ENCODE measurements at regions not wholly inside any gene's neighbourhood (a gene's known extent, or its start where the extent isn't known, plus 50 kb on each side); places are given as distances from the start of the nearest gene placed in this dataset.
"Not testable (repeated sequence)": the region's sequence is repeated elsewhere in the genome, so short reads cannot be mapped to it uniquely, and the experiment has no call there.

GRCh38 chr10:9334270-9334669 is 1279.8 kb downstream of the GATA3 start:
- DNase-seq: no peak

- DNase-seq: no peak
Observed at GRCh38 chr10:9339716-9340115, 1285.2 kb downstream of the GATA3 start.

DNA sequence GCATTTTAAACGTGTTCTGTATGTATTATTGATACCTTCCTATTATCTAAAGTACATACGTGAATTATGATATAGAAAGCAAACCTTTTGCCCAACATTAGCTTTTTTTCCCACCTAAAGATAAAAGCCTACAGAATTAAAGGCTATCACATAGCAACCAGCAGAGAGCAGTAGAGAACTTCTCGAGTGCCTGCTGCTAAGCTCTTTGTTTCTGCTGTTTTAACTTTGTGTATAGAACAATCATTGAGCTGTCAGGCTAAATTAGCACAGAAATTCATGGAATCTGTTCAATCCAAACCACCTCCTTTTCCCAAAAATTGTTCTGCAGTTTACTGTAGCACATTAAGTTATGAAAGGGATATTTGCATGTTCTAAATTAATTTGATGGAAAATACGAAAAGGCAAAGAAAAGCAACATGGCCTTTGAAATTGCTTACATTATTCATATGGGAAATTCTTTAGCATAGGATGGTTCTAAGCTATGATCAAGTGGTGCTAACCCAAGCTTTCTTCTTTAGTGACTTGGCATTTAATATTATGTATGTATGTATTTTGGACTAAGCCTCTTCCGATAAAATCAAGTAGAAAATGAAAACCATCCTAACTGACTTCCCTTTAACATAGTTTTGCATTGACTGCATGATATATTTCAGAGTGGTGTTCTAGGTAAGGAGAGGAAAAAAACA is 1288.5 kb downstream of the GATA3 start:
- no peak for DNase-seq

DNA sequence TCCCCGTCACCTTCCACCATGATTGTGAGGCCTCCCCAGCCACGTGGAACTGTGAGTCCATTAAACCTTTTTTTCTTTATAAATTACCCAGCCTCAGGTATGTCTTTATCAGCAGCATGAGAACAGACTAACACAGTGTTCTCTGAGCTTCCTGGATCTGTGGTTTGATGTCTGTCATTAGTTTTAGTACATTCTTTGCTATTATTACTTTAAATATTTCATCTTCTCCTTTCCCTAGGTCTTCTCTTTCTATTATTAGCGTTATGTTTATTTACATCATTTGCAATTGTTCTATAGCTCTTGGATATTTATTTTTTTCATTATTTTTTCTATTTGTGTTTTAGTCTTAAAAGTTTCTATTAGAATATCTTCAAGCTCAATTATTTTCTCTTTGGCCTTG is 1293.4 kb downstream of the GATA3 start:
- DNase-seq: not testable (repeated sequence)

DNA sequence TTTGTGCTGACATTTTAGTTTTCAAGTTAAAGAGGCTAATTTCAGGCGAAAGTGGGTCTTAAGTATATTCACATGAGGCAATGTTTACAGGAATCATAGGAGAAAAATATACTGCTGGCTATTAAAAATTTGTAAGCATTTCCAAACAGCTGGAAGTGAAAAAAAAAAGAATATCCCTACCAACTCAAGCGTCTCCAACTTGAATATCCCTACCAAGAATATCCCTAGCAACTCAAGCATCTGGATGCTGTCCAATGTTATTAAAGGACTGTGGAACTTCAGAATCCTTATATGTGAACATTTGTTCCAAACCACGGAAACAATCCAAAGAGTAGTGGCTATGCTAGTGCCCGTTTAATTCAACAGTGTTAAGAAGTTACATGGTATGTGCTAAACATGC is 1303.0 kb downstream of the GATA3 start:
- DNase-seq: no peak

DNA sequence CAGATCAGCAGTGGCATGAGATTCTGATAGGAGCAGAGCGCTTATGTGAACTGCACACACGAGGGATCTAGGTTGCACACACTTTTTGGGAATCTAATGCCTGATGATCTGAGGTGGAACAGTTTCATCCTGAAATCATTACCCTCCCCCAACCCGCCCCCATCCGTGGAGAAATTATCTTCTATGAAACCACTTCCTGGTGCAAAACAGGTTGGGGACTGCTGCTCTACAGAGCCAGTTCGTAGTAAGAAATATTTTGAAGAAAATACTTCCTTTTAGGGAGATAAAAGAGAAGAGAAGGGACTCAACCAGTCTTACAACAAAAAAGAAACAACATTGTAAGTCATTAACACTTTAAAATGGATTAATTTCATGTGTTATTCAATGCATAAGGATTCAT is 1308.2 kb downstream of the GATA3 start:
- peak; percentile 3 for DNase-seq

- DNase-seq: no peak
Observed at GRCh38 chr10:9379183-9379582, 1324.7 kb downstream of the GATA3 start.

DNA sequence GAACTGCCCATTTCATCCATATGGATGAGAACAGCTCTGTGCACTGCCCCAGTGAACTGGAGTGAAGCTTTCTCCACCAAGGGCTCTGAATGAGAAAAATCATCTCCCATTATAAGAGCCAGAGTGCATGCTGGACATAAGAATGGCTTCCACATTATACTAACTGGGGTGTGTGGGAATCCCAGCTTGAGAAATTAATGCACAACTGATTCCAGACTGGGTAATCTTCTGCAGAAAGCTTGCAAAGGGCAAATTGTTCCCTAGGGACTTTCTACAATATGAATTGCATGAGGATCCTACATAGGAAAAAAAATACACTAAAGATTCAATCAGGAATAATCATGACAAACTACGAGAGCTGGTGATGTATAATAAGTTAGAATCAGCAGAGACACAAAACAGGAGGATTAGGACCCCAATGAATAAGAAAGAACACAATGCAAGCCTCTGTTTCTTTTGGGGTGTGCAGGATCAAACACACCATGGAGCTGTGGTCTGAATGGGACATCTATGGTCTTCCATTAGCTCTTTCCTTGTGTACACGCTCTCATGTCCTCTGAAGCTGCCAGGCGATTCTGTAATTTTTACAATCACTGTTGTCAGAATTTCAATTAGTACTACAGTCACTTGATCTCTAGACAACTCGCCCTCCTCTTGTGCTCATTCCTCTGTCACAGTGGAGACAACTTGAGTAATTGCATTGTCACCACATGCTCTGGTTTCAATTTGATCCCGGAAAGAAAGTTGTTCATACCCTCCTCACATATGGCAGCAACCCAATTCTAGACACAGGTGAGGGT is 1327.4 kb downstream of the GATA3 start:
- DNase-seq: no peak

DNA sequence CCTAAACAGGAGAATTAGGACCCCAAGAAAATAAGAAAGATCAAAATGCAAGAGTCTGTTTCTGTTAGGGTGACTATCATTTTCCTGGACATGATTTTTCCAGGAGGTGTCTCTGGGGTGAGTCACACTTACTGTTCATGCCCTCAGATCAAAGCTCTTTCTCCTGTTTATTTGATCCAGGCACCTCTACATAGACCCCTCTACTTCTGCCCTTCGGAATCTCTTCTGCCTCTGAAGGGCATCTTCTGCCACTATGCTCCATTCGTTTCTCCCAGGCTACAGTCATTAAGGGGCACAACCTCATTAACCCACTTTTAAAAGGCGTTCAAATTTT is 1328.0 kb downstream of the GATA3 start:
- no peak for DNase-seq

DNA sequence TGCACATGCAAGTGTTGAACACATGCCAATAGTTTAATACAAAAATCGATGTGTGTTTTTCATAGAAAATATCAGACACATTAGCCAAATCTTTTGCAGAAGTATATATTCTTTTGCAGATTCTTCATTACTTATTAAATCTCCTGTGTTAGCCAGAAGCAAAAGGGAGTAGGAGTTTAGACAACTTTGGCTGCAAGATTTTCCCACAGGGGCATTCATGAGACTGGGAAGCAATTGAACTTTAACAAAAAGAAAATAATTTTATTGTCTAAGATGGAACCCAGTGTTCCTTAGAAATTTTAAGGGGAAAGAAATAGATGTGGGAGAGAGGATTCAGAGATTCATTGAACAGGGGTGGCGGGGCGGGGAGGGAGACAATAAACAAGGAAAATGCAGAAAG is 1336.0 kb downstream of the GATA3 start:
- DNase-seq: no peak

GRCh38 chr10:9399275-9399983 is 1344.9 kb downstream of the GATA3 start:
- no peak for DNase-seq

- not testable (repeated sequence) for DNase-seq
Observed at GRCh38 chr10:9402067-9402466, 1347.6 kb downstream of the GATA3 start.

GRCh38 chr10:9402507-9403195 is 1348.2 kb downstream of the GATA3 start:
- not testable (repeated sequence) for DNase-seq

- not testable (repeated sequence) for DNase-seq
Observed at GRCh38 chr10:9407201-9407600, 1352.7 kb downstream of the GATA3 start.

- DNase-seq: no peak
Observed at GRCh38 chr10:9416331-9416730, 1361.8 kb downstream of the GATA3 start.

- DNase-seq: no peak
Observed at GRCh38 chr10:9419757-9420156, 1365.3 kb downstream of the GATA3 start.

- no peak for DNase-seq
Observed at GRCh38 chr10:9427209-9427608, 1372.7 kb downstream of the GATA3 start.

DNA sequence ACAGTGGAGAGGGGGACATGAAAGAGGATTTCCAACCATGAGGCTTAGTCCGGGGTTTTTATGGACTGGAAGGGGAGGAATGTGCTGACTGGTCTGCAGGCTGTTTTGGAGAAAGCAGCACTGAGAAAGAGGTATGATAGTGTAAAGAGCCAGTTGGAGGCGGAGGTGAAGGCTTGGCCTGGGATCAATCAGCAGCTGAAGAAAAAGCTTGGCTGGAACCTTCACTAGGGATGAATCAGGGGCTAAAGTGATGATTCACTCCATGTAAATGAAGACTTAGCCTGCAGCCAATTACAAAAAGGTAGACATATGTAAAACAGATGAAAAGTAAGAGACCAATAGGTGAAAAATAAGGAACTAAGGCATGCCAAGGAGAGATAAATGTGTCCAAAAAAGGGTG is 1382.6 kb downstream of the GATA3 start:
- no peak for DNase-seq

GRCh38 chr10:9443758-9444157 is 1389.3 kb downstream of the GATA3 start:
- no peak for DNase-seq

DNA sequence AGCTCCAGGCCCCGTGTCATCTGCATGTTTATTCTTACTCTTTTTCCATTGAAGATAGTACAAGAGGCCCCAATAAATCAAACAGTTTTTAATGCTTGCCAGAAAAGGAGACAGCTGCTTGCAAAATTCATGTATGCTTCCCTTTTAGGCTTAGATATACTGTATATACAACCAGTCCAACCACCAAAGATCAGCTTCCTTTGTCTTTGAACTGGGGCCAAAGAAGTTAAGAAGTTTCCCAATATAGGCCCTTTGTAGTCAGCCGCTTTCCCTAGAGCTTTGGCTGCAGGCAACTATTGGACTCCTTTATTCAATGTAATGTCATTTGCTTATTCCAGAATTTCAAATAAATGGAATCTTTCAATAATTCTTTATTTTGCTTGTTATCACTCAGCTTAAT is 1395.0 kb downstream of the GATA3 start:
- no peak for DNase-seq

GRCh38 chr10:9450801-9451200 is 1396.3 kb downstream of the GATA3 start:
- no peak for DNase-seq

DNA sequence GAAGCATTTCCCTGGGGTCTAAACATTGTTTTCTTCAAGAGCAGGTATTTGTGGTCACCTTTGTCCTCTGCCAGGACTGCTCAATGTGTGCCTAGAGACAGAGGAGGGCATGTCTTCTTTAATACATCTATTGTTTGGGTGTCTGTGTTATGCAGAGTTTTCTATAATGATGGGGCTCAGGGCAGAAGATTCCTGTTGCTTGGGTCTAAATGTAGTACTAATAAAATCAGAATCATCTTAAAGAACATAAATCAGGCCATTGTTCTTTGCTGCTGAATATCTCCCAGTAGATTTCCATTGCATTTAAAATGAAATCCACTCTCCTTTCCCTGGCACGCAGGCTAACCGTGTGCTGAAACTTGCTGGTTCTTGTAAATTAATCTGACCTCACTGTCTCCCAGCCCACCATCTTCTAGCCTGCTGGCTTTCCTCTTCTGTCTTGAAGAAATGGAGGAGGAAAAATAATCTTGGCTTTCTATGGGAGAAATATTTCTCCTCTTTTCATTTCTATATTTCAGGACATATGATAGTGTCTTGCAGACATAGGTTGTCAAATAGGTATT is 1396.8 kb downstream of the GATA3 start:
- DNase-seq: no peak

DNA sequence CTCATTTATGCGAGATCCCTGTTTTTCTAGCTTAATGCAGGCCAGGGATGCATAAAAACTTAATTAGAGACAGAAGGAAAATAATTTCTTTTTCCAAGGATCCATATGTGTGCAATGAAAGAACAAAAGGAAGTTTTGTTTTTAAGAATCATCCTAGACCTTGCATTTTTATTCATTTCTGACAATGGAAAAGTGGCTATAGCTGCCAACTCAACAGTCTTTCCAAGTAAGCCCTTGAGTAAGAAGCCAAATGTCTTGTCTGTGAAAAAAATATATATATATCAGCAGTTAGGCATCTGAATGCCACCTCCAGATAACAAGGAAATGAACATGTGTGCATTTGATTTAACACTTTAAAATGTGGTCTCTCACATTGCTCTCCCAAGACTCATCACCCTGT is 1397.6 kb downstream of the GATA3 start:
- no peak for DNase-seq
